K562 (cell line): ENCODE measurements at regions not wholly inside any gene's neighbourhood (a gene's known extent, or its start where the extent isn't known, plus 50 kb on each side); places are given as distances from the start of the nearest gene placed in this dataset.

Source experiments
- ATAC-seq: fragments of 200-7000 bp; cut with Tn5 transposase; 3 replicates; pipeline ENCODE4 v1.9.1; 2020; ENCODE audit warnings: moderate library complexity
- BruUV-seq: library from RNA; stranded (reverse); fragments of 400-500 nt; replicated peaks from 2 replicates; lab custom pipeline; 2021; lab: Mats Ljungman, UMichigan
- CTCF ChIA-PET: fragments of 300-600 bp; formaldehyde crosslinking; extraction: SDS; loops from one replicate; lab custom pipeline; 2021; ENCODE audit warnings: low intra/inter-chr PET ratio; lab: Yijun Ruan, JAX
- POLR2A ChIA-PET: fragments of 300-600, 350-650 bp; sonication (Branson Sonifier 250); formaldehyde crosslinking; extraction: SDS; loops from one replicate; lab custom pipeline; 2021; ENCODE audit warnings: antibody characterized with exemption, inconsistent platforms; lab: Yijun Ruan, JAX
- DNase-seq, 4 experiments: peaks; one replicate each; pipeline versions ENCODE4 v3.0.0 to v3.0.0-alpha.2; 2011 to 2018; ENCODE audit warnings: low spot score in 3 of 4, mixed read lengths in 3 of 4; ENCODE audit errors: extremely low read depth in 1 of 4
- FAIRE-seq: peaks from 2 replicates; lab custom pipeline; 2011; peaks lifted over from hg19 to GRCh38; lab: Jason Lieb, UNC
- H2AFZ ChIP-seq: 2 replicates; pipeline ENCODE4 v1.6.0; 2011; ENCODE audit warnings: low read depth, low read length, control low read depth, inconsistent platforms
- H3K27ac ChIP-seq: fragments of 200-600 bp; 3 replicates; pipeline ENCODE4 v1.8.0; 2011; ENCODE audit warnings: low read depth, mild to moderate bottlenecking, control low read depth, inconsistent platforms, low read length, moderate library complexity, mixed read lengths; ENCODE audit errors: extremely low read depth
- H3K27me3 ChIP-seq, 2 experiments: fragments of 300-600 bp in 1 of 2; 2 replicates in 1 of 2; 3 replicates in 1 of 2; pipeline versions ENCODE4 v1.6.0 to v1.8.0; 2011; ENCODE audit warnings: inconsistent platforms in 2 of 2, low read length in 2 of 2, mild to moderate bottlenecking in 1 of 2, mixed read lengths in 1 of 2, moderate library complexity in 1 of 2; ENCODE audit not compliant: control insufficient read depth in 2 of 2, insufficient read depth in 2 of 2
- H3K36me3 ChIP-seq: fragments of 300-600 bp; 3 replicates; pipeline ENCODE4 v1.8.0; 2011; ENCODE audit warnings: mild to moderate bottlenecking, low read length, inconsistent platforms; ENCODE audit not compliant: control insufficient read depth, insufficient read depth
- H3K4me1 ChIP-seq, 2 experiments: fragments of 200-600 bp in 1 of 2; replicated peaks in 1 of 2; 2 replicates in 1 of 2; 3 replicates in 1 of 2; pipeline versions ENCODE4 v1.5.1 to v1.8.0; 2011; ENCODE audit warnings: inconsistent platforms in 2 of 2, low read length in 2 of 2, mild to moderate bottlenecking in 1 of 2, mixed read lengths in 1 of 2, moderate library complexity in 1 of 2; ENCODE audit not compliant: control insufficient read depth in 2 of 2, insufficient read depth in 2 of 2
- H3K4me2 ChIP-seq: 2 replicates; pipeline ENCODE4 v1.6.1; 2011; ENCODE audit warnings: low read length, control low read depth, inconsistent platforms, mixed read lengths; ENCODE audit not compliant: insufficient read depth
- H3K4me3 ChIP-seq: fragments of 200-600 bp; sonication (generic), shearing (Covaris generic); 2 replicates; pipeline ENCODE4 v1.5.1; 2016; ENCODE audit warnings: control low read depth, inconsistent platforms
- H3K79me2 ChIP-seq: fragments of 200-600 bp; 3 replicates; pipeline ENCODE4 v1.8.0; 2011; ENCODE audit warnings: low read length, inconsistent platforms; ENCODE audit not compliant: control insufficient read depth, insufficient read depth
- H3K9ac ChIP-seq, 2 experiments: 2 replicates each; pipeline versions ENCODE4 v1.6.0 to v1.6.1; 2011; ENCODE audit warnings: low read depth in 2 of 2, low read length in 2 of 2, control low read depth in 1 of 2, inconsistent platforms in 1 of 2, mild to moderate bottlenecking in 1 of 2, mixed read lengths in 1 of 2; ENCODE audit not compliant: insufficient read depth in 1 of 2
- H3K9me1 ChIP-seq: one replicate; pipeline ENCODE4 v1.6.0; 2011; ENCODE audit warnings: inconsistent platforms, mild to moderate bottlenecking, low read length, moderate library complexity; ENCODE audit not compliant: control insufficient read depth, insufficient read depth
- H3K9me3 ChIP-seq: replicated peaks from 2 replicates; pipeline ENCODE4 v1.5.1; 2011; ENCODE audit warnings: low read depth, low read length, inconsistent platforms; ENCODE audit not compliant: control insufficient read depth, insufficient read depth
- H4K20me1 ChIP-seq: replicated peaks from 2 replicates; pipeline ENCODE4 v1.6.1; 2011; ENCODE audit warnings: low read length, inconsistent platforms, mixed read lengths; ENCODE audit not compliant: control insufficient read depth, insufficient read depth
- WGBS: fragments of 100-300 bp; shearing (Covaris generic); methylation state at CpG from one replicate; pipeline ENCODE4 v1.1.6; 2016; ENCODE audit warnings: low coverage, mixed read lengths; ENCODE audit not compliant: insufficient coverage; ENCODE audit errors: missing lambda C conversion rate; 5-methylcytosine and 5-hydroxymethylcytosine counted together
- in situ Hi-C: fragments of 300-500 bp; cut with MboI; formaldehyde crosslinking; loops from 4 replicates; pipeline ENCODE4 v1.15.0; 2018; ENCODE audit warnings: inconsistent platforms, mixed read lengths
- intact Hi-C: fragments of 100-400 bp; cut with micrococcal nuclease; formaldehyde crosslinking; loops from 2 replicates; pipeline ENCODE4 v1.14.2; 2022
- TF ChIP-seq, protein P1 (sequence below), 2 experiments: fragments of 150-350 bp in 1 of 2; IDR thresholded peaks; 2 replicates each; pipeline ENCODE4 v1.6.1; 2012 to 2016; ENCODE audit warnings: low read depth in 2 of 2, low read length in 2 of 2, mild to moderate bottlenecking in 1 of 2, moderate library complexity in 1 of 2
- TF ChIP-seq, protein P2 (sequence below): fragments of 250-450 bp; sonication (Bioruptor Pico); IDR thresholded peaks from 2 replicates; pipeline ENCODE4 v1.4.0; 2020; ENCODE audit warnings: mild to moderate bottlenecking, moderate library complexity
- TF ChIP-seq, protein P3 (sequence below), 2 experiments: fragments of 450-650 bp; IDR thresholded peaks; 2 replicates each; pipeline ENCODE4 v1.6.1; 2016; ENCODE audit warnings: mild to moderate bottlenecking in 2 of 2, borderline replicate concordance in 1 of 2, low read depth in 1 of 2, moderate library complexity in 1 of 2

DNA sequence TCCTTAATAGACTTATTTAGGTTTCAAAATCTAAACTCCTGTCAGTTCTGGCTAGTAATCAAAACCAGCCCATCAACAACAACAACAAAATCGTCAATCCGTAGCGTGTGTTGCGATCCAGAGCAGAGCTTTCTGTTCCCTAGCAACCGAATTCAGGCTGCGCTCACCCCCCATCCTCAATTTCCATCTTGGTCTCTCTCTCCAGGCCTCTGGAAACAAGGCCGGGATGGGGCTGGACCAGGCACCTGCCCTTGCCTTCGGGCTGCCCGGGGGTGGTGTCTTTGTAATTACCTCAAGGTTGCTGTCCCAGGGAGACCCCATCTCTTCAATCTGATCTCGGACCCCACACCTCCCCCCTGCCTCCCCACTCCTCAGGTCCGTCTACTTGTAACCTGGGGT lies 1341.5 kb downstream of the BRD1 start:
- WGBS, result 0% methylated on average over 7 of the region's 11 CpGs
- Histone ChIP-seq H3K4me3 (no peak overlapping the region), H3K9ac (no peak overlapping the region), H3K36me3 (no peaks in the 10 kb centered on the region), H3K9me1 (no peaks in the 10 kb centered on the region), H3K4me2 (no peak overlapping the region), H3K79me2 (no peaks in the 10 kb centered on the region), H3K9me3 (no peaks in the 10 kb centered on the region), H3K4me1 (no peaks in the 10 kb centered on the region), H4K20me1 (no peaks in the 10 kb centered on the region), H2AFZ (no peak overlapping the region), H3K27ac (no peak overlapping the region), H3K27me3 (peaks cover 0 to under 1% of the 10 kb centered on the region in 2 experiments; a peak in 1 of 5 replicates)
- intact Hi-C loops, result no loop called here
- no peak for FAIRE-seq
- ChIA-PET POLR2A (no interaction called here), CTCF (no interaction called here)
- ATAC-seq, result no peak
- DNase-seq, result no peak
- in situ Hi-C loops, result loop anchor here (25.0 kb wide), 1 partner anchor 899 kb away; no protein-coding TSS in a partner anchor
- BruUV-seq, result no TSS peak
- TF ChIP-seq, protein P1, sequence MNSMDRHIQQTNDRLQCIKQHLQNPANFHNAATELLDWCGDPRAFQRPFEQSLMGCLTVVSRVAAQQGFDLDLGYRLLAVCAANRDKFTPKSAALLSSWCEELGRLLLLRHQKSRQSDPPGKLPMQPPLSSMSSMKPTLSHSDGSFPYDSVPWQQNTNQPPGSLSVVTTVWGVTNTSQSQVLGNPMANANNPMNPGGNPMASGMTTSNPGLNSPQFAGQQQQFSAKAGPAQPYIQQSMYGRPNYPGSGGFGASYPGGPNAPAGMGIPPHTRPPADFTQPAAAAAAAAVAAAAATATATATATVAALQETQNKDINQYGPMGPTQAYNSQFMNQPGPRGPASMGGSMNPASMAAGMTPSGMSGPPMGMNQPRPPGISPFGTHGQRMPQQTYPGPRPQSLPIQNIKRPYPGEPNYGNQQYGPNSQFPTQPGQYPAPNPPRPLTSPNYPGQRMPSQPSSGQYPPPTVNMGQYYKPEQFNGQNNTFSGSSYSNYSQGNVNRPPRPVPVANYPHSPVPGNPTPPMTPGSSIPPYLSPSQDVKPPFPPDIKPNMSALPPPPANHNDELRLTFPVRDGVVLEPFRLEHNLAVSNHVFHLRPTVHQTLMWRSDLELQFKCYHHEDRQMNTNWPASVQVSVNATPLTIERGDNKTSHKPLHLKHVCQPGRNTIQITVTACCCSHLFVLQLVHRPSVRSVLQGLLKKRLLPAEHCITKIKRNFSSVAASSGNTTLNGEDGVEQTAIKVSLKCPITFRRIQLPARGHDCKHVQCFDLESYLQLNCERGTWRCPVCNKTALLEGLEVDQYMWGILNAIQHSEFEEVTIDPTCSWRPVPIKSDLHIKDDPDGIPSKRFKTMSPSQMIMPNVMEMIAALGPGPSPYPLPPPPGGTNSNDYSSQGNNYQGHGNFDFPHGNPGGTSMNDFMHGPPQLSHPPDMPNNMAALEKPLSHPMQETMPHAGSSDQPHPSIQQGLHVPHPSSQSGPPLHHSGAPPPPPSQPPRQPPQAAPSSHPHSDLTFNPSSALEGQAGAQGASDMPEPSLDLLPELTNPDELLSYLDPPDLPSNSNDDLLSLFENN (IDR thresholded peaks at IDR 0.05; ENCODE audit: low read depth in 2 of 2, low read length in 2 of 2), result no peak
- TF ChIP-seq, protein P2, sequence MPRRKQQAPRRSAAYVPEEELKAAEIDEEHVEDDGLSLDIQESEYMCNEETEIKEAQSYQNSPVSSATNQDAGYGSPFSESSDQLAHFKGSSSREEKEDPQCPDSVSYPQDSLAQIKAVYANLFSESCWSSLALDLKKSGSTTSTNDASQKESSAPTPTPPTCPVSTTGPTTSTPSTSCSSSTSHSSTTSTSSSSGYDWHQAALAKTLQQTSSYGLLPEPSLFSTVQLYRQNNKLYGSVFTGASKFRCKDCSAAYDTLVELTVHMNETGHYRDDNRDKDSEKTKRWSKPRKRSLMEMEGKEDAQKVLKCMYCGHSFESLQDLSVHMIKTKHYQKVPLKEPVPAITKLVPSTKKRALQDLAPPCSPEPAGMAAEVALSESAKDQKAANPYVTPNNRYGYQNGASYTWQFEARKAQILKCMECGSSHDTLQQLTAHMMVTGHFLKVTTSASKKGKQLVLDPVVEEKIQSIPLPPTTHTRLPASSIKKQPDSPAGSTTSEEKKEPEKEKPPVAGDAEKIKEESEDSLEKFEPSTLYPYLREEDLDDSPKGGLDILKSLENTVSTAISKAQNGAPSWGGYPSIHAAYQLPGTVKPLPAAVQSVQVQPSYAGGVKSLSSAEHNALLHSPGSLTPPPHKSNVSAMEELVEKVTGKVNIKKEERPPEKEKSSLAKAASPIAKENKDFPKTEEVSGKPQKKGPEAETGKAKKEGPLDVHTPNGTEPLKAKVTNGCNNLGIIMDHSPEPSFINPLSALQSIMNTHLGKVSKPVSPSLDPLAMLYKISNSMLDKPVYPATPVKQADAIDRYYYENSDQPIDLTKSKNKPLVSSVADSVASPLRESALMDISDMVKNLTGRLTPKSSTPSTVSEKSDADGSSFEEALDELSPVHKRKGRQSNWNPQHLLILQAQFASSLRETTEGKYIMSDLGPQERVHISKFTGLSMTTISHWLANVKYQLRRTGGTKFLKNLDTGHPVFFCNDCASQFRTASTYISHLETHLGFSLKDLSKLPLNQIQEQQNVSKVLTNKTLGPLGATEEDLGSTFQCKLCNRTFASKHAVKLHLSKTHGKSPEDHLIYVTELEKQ, result no peak
- TF ChIP-seq, protein P3, sequence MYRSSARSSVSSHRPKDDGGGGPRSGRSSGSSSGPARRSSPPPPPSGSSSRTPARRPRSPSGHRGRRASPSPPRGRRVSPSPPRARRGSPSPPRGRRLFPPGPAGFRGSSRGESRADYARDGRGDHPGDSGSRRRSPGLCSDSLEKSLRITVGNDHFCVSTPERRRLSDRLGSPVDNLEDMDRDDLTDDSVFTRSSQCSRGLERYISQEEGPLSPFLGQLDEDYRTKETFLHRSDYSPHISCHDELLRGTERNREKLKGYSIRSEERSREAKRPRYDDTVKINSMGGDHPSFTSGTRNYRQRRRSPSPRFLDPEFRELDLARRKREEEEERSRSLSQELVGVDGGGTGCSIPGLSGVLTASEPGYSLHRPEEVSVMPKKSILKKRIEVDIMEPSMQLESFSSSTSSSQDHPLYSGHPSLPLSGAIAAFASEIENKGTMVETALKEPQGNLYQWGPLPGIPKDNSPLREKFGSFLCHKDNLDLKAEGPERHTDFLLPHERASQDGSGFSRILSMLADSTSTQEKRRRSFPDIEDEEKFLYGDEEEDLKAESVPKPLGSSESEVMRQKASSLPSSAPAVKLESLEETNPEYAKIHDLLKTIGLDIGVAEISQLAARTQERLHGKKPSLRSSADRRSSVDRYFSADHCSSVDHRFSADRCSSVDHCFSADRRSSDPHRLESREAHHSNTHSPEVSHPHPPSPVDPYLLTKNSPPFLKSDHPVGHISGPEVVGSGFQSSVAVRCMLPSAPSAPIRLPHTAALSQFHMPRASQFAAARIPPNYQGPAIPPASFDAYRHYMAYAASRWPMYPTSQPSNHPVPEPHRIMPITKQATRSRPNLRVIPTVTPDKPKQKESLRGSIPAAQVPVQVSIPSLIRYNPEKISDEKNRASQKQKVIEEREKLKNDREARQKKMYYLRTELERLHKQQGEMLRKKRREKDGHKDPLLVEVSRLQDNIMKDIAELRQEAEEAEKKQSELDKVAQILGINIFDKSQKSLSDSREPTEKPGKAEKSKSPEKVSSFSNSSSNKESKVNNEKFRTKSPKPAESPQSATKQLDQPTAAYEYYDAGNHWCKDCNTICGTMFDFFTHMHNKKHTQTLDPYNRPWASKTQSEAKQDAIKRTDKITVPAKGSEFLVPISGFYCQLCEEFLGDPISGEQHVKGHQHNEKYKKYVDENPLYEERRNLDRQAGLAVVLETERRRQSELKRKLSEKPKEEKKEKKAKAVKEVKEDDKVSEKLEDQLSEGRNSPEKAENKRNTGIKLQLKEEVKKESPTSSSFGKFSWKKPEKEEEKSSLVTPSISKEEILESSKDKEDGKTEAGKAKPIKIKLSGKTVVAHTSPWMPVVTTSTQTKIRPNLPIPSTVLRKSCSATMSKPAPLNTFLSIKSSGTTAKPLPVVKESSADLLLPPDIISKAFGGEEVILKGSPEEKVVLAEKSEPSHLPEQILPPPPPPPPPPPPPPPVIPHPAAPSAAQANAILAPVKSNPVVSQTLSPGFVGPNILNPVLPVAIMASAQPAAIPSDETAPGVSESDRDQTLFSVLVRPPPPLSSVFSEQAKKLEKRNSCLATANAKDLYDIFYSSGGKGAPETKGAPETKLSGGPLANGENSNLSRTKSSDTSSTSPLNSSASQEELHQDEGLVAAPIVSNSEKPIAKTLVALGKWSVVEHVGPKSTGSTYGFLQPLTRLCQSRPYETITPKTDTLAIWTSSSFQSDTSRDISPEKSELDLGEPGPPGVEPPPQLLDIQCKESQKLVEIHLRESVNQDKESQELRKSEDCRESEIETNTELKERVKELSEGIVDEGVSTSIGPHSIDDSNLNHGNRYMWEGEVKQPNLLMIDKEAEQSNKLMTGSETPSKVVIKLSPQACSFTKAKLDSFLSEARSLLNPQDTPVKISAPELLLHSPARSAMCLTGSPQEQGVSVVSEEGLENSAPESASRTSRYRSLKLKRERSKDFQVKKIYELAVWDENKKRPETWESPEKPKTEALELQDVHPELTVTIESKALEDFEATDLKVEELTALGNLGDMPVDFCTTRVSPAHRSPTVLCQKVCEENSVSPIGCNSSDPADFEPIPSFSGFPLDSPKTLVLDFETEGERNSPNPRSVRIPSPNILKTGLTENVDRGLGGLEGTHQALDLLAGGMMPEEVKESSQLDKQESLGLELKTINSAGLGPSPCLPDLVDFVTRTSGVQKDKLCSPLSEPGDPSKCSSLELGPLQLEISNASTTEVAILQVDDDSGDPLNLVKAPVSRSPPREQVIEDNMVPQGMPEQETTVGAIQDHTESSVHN (IDR thresholded peaks at IDR 0.05; ENCODE audit: borderline replicate concordance in 1 of 2, low read depth in 1 of 2), result no peak
